Right cardiac atrium (tissue), 5 donors: ENCODE measurements at regions not wholly inside any gene's neighbourhood (a gene's known extent, or its start where the extent isn't known, plus 50 kb on each side); places are given as distances from the start of the nearest gene placed in this dataset.
"Not testable (repeated sequence)": the region's sequence is repeated elsewhere in the genome, so short reads cannot be mapped to it uniquely, and the experiment has no call there.

ENCODE experiments used
- ATAC-seq, 2 donors: fragments of 200-7000 bp; cut with Tn5 transposase; one replicate each; pipeline versions ENCODE4 v1.8.0 to v1.9.1; 2020; ENCODE audit warnings: moderate library complexity in 2 of 2, mild to moderate bottlenecking in 1 of 2
- DNase-seq, 3 donors: peaks; one replicate each; pipeline ENCODE4 v3.0.0-alpha.2; 2020
- H3K27ac ChIP-seq: one replicate; pipeline ENCODE4 v1.5.1; 2013; ENCODE audit warnings: mild to moderate bottlenecking, low read length, control low read depth, moderate library complexity
- H3K27me3 ChIP-seq: one replicate; pipeline ENCODE4 v1.6.1; 2013; ENCODE audit not compliant: control insufficient read depth, insufficient read depth
- H3K4me1 ChIP-seq: one replicate; pipeline ENCODE4 v1.6.1; 2013; ENCODE audit warnings: low read length; ENCODE audit not compliant: control insufficient read depth, insufficient read depth
- H3K4me3 ChIP-seq: one replicate; pipeline ENCODE4 v1.5.1; 2013; ENCODE audit warnings: low read length, control low read depth
- H3K9me3 ChIP-seq: one replicate; pipeline ENCODE4 v1.6.1; 2013; ENCODE audit warnings: low read length; ENCODE audit not compliant: control insufficient read depth
- WGBS: extraction: QIAGEN DNeasy Blood & Tissue Kit; methylation state at CpG from one replicate; pipeline ENCODE4 v1.1.7; 2013; 5-methylcytosine and 5-hydroxymethylcytosine counted together
- intact Hi-C, 4 donors: fragments of 100-400 bp; cut with DNase I; formaldehyde crosslinking; loops; one replicate each; pipeline versions ENCODE4 v1.11.0 to v1.14.0; 2022 to 2023
- donor health status: healthy with polysubstance abuse.
- donor health status: DM: no; HTN: yes; CAD: no.
- donor health status: DM: no; HTN: no; CAD: no.
- donor health status: DM: no; HTN: yes; CAD: no; lungs with severe emphysema.
- donor health status: DM: yes; HTN: yes; CAD: no.

GRCh38 chr5:89330140-89330539 is 447.2 kb upstream of the MEF2C start:
- DNase-seq (no peak), ATAC-seq (no peak)
- no peaks in the 10 kb centered on the region for H3K4me1 ChIP-seq
- no peak overlapping the region for H3K4me3 ChIP-seq
- intact Hi-C loops: no loop called here
- H3K27me3 ChIP-seq: no peaks in the 10 kb centered on the region
- no peaks in the 10 kb centered on the region for H3K9me3 ChIP-seq
- H3K27ac ChIP-seq: no peak overlapping the region

GRCh38 chr5:89327608-89328007 is 444.6 kb upstream of the MEF2C start:
- Histone ChIP-seq H3K4me1 (no peaks in the 10 kb centered on the region), H3K27me3 (no peaks in the 10 kb centered on the region), H3K4me3 (no peak overlapping the region), H3K27ac (no peak overlapping the region), H3K9me3 (no peaks in the 10 kb centered on the region)
- WGBS: 71% methylated on average over 3 of the region's 3 CpGs
- intact Hi-C loops: no loop called here
- ATAC-seq (no peak), DNase-seq (no peak)

GRCh38 chr5:89324990-89325389 is 442.0 kb upstream of the MEF2C start:
- Histone ChIP-seq H3K27ac (no peak overlapping the region), H3K4me3 (no peak overlapping the region), H3K27me3 (no peaks in the 10 kb centered on the region), H3K4me1 (no peaks in the 10 kb centered on the region), H3K9me3 (no peaks in the 10 kb centered on the region)
- DNase-seq: no peak
- no peak for ATAC-seq
- intact Hi-C loops: no loop called here

GRCh38 chr5:89320421-89321277 is 437.7 kb upstream of the MEF2C start:
- Histone ChIP-seq H3K27ac (no peak overlapping the region), H3K9me3 (no peaks in the 10 kb centered on the region), H3K27me3 (no peaks in the 10 kb centered on the region), H3K4me1 (no peaks in the 10 kb centered on the region), H3K4me3 (no peak overlapping the region)
- intact Hi-C loops: no loop called here
- DNase-seq: no peak
- ATAC-seq: no peak
- 87% methylated on average over 3 of the region's 3 CpGs for WGBS

GRCh38 chr5:89317838-89318237 is 434.9 kb upstream of the MEF2C start:
- H3K27me3 ChIP-seq, H3K9me3 ChIP-seq, H3K4me1 ChIP-seq, intact Hi-C loops, H3K27ac ChIP-seq, ATAC-seq, DNase-seq, H3K4me3 ChIP-seq: not testable (repeated sequence)
- 96% methylated on average over 20 of the region's 20 CpGs for WGBS

GRCh38 chr5:89315286-89316100 is 432.5 kb upstream of the MEF2C start:
- intact Hi-C loops: no loop called here
- Histone ChIP-seq H3K27me3 (no peaks in the 10 kb centered on the region), H3K4me1 (peaks cover 2% of the 10 kb centered on the region), H3K27ac (no peak overlapping the region), H3K4me3 (no peak overlapping the region), H3K9me3 (no peaks in the 10 kb centered on the region)
- 76% methylated on average over 12 of the region's 12 CpGs for WGBS
- DNase-seq (peak in 1 of 3 donors; percentile 32), ATAC-seq (no peak)

- Histone ChIP-seq H3K4me1 (peaks cover 2% of the 10 kb centered on the region), H3K27ac (no peak overlapping the region), H3K9me3 (no peaks in the 10 kb centered on the region), H3K4me3 (no peak overlapping the region), H3K27me3 (no peaks in the 10 kb centered on the region)
- no peak for DNase-seq
- 20% methylated on average over 3 of the region's 3 CpGs for WGBS
- peak; percentile 33 to 71 for ATAC-seq
- intact Hi-C loops: no loop called here
Measured at GRCh38 chr5:89313804-89314588, 431.0 kb upstream of the MEF2C start.

GRCh38 chr5:89313044-89313443 is 430.1 kb upstream of the MEF2C start:
- intact Hi-C loops: no loop called here
- no peaks in the 10 kb centered on the region for H3K9me3 ChIP-seq
- no peak overlapping the region for H3K27ac ChIP-seq
- H3K4me1 ChIP-seq: peaks cover 2% of the 10 kb centered on the region
- no peak for DNase-seq
- no peaks in the 10 kb centered on the region for H3K27me3 ChIP-seq
- no peak overlapping the region for H3K4me3 ChIP-seq
- 42% methylated on average over 2 of the region's 2 CpGs for WGBS
- ATAC-seq: peak; percentile 22 to 63

GRCh38 chr5:89309268-89309667 is 426.3 kb upstream of the MEF2C start:
- peaks cover 2% of the 10 kb centered on the region for H3K4me1 ChIP-seq
- intact Hi-C loops: no loop called here
- WGBS: 93% methylated on average over 1 of the region's 1 CpG
- H3K4me3 ChIP-seq: no peak overlapping the region
- H3K27ac ChIP-seq: no peak overlapping the region
- no peaks in the 10 kb centered on the region for H3K27me3 ChIP-seq
- H3K9me3 ChIP-seq: no peaks in the 10 kb centered on the region
- no peak for DNase-seq
- no peak for ATAC-seq

- Histone ChIP-seq H3K4me3 (no peak overlapping the region), H3K27me3 (no peaks in the 10 kb centered on the region), H3K9me3 (no peaks in the 10 kb centered on the region), H3K4me1 (no peaks in the 10 kb centered on the region), H3K27ac (no peak overlapping the region)
- 80% methylated on average over 4 of the region's 4 CpGs for WGBS
- no peak for ATAC-seq
- intact Hi-C loops: no loop called here
- DNase-seq: no peak
Measured at GRCh38 chr5:89308606-89309040, 425.6 kb upstream of the MEF2C start.

- WGBS: 93% methylated on average over 1 of the region's 1 CpG
- ATAC-seq: no peak
- no peak for DNase-seq
- no peak overlapping the region for H3K4me3 ChIP-seq
- no peaks in the 10 kb centered on the region for H3K4me1 ChIP-seq
- no peak overlapping the region for H3K27ac ChIP-seq
- no peaks in the 10 kb centered on the region for H3K27me3 ChIP-seq
- intact Hi-C loops: no loop called here
- no peaks in the 10 kb centered on the region for H3K9me3 ChIP-seq
Measured at GRCh38 chr5:89307972-89308371, 425.0 kb upstream of the MEF2C start.
